ENCODE measurements at regions not wholly inside any gene's neighbourhood (a gene's known extent, or its start where the extent isn't known, plus 50 kb on each side); places are given as distances from the start of the nearest gene placed in this dataset.

GRCh38 chr14:104282332-104283196, 144.2 kb downstream of the KIF26A start:
- Histone ChIP-seq H3K9me3 (no peaks in the 10 kb centered on the region), H3K36me3 (no peaks in the 10 kb centered on the region), H3K27me3 (no peaks in the 10 kb centered on the region), H3K4me3 (no peak overlapping the region)
- DNase-seq, result no peak

GRCh38 chr14:104283197-104284106, 145.1 kb downstream of the KIF26A start:
- H3K27me3 ChIP-seq, result no peaks in the 10 kb centered on the region
- DNase-seq, result no peak
- no peak overlapping the region for H3K4me3 ChIP-seq
- H3K36me3 ChIP-seq, result no peaks in the 10 kb centered on the region
- H3K9me3 ChIP-seq, result no peaks in the 10 kb centered on the region

DNA sequence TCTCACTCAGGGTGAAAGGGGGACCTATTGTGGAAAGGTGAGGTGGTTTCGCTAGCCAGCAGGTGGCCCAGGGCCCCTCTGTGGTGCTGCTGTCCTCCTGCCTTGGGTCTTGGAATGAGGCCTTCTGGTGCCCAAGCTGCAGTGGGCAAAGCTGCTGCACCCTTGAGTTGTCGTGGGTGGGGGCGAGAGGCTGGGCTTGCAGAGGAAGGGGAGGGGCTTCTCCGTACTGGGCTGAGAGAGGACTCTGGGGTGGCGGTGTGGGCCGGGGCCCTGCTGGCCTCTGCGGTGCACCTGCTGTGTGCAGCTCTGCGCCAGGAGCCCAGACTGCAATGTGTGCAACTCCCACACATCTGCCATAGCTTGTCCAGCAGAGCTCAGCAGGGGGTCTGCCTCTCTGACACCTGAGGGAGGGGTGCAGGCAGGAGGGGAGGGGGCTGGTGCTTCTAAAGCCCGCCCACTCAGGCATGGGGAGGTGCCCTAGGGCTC, 145.8 kb downstream of the KIF26A start:
- no peak overlapping the region for H3K4me3 ChIP-seq
- no peak for DNase-seq
- H3K27me3 ChIP-seq, result no peaks in the 10 kb centered on the region
- H3K36me3 ChIP-seq, result no peaks in the 10 kb centered on the region
- no peaks in the 10 kb centered on the region for H3K9me3 ChIP-seq

DNA sequence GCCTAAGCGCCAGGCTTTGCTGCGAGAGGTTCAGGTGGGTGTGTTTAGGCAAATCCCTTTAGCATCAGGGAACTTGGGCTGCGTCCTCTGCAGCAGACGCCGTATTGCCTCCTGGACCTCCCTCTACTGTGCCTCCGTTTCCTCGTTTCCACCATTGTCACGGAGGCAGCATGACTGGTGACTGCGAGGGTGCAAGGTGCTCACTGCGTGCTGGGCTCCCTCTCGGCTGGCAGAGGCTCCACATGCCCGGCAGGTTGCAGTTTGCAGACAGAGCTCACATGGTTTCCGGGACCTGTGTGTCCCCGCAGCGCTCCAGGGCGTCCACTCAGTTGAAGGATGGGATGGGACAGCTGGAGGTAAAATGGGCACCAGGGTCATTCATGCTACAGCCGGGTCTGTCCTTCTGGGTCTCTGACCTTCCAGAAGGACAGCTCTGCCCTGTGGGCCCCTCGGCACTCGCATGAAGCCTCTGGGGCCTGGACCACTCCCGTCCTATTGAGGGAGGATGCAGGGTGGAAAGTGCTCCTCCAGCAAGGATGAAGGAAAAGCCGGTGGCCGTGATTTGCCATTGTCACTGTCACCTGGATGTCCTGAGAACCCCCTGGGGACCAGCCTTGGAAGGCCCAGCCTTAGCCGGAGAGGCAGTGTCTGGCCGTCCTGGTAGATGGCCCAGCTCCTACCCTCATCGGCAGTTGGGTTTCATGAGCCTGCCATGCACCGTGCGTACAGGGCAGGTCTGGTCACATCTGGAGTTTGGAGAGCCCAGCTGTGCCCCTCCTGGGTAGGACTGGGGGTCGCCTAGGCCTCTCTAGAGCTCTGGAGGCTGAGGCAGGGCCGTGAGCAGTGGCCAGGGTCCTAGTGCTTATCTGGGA, 146.5 kb downstream of the KIF26A start:
- no peak for DNase-seq
- Histone ChIP-seq H3K4me3 (no peak overlapping the region), H3K36me3 (no peaks in the 10 kb centered on the region), H3K9me3 (no peaks in the 10 kb centered on the region), H3K27me3 (no peaks in the 10 kb centered on the region)

DNA sequence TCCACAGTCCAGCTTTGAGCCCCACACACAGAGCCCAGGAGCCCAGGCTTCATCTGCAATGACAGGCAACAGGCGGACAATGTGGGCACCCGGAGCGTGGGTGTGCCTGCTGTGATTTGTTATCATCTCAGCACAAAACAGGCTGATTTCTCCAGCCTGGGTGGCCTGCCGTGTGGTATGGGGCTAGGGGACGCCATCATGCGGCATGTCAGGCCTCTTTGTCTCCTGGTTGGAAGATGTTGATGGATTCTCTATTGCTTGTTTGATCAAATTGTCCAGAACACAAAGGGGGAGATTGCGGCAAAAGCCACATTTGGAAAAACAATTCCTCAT, 147.1 kb downstream of the KIF26A start:
- H3K4me3 ChIP-seq, result no peak overlapping the region
- H3K27me3 ChIP-seq, result no peaks in the 10 kb centered on the region
- DNase-seq, result no peak
- H3K9me3 ChIP-seq, result no peaks in the 10 kb centered on the region
- no peaks in the 10 kb centered on the region for H3K36me3 ChIP-seq

GRCh38 chr14:104286086-104286485, 147.7 kb downstream of the KIF26A start:
- no peak for DNase-seq
- no peak overlapping the region for H3K4me3 ChIP-seq
- no peaks in the 10 kb centered on the region for H3K27me3 ChIP-seq
- H3K36me3 ChIP-seq, result no peaks in the 10 kb centered on the region
- no peaks in the 10 kb centered on the region for H3K9me3 ChIP-seq

- Histone ChIP-seq H3K36me3 (no peaks in the 10 kb centered on the region), H3K9me3 (no peaks in the 10 kb centered on the region), H3K4me3 (no peak overlapping the region), H3K27me3 (no peaks in the 10 kb centered on the region)
- DNase-seq, result no peak
Measured at GRCh38 chr14:104286496-104286895, 148.1 kb downstream of the KIF26A start.

DNA sequence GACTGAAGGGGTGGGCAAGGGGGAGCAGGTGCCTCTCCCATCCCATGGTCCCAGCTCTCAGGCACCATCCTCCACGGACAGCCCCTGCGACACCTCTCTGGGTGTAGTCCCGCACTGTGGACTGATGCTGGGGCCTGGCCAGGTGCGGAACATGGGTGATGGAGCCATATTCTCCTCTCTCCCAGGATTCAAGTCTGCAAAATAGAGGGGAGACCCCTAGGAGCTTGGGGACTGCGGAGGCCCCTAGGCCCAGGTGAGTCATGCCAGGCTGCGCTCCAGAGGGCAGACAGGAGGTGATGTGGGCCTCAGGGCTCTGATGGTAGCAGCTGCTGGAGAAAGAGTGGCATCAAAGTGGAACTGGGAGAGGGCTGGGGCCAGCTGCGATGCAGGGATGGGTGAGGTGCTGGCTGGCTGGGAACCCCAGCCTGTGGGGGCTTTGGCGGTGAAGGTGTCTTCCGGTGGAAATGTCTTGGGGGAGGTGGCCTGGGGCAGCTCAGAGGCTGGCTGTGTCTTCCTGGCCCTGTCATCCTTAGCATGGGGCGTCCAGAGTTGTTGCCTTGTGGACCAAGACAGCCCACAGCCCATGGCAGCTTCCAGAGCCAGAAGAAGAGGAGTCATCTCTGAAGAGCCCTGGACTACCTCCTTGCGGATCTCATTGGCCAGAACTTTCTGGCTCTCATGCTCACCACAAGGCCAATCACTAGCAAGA, 149.1 kb downstream of the KIF26A start:
- Histone ChIP-seq H3K36me3 (no peaks in the 10 kb centered on the region), H3K27me3 (no peaks in the 10 kb centered on the region), H3K4me3 (no peak overlapping the region), H3K9me3 (no peaks in the 10 kb centered on the region)
- DNase-seq, result no peak

- Histone ChIP-seq H3K4me3 (no peak overlapping the region), H3K36me3 (no peaks in the 10 kb centered on the region), H3K9me3 (no peaks in the 10 kb centered on the region), H3K27me3 (no peaks in the 10 kb centered on the region)
- DNase-seq, result no peak
Measured at GRCh38 chr14:104288272-104288671, 149.9 kb downstream of the KIF26A start.

- Histone ChIP-seq H3K36me3 (no peaks in the 10 kb centered on the region), H3K27me3 (no peaks in the 10 kb centered on the region), H3K4me3 (no peak overlapping the region), H3K9me3 (no peaks in the 10 kb centered on the region)
- DNase-seq, result no peak
Measured at GRCh38 chr14:104289507-104289906, 151.1 kb downstream of the KIF26A start.

DNA sequence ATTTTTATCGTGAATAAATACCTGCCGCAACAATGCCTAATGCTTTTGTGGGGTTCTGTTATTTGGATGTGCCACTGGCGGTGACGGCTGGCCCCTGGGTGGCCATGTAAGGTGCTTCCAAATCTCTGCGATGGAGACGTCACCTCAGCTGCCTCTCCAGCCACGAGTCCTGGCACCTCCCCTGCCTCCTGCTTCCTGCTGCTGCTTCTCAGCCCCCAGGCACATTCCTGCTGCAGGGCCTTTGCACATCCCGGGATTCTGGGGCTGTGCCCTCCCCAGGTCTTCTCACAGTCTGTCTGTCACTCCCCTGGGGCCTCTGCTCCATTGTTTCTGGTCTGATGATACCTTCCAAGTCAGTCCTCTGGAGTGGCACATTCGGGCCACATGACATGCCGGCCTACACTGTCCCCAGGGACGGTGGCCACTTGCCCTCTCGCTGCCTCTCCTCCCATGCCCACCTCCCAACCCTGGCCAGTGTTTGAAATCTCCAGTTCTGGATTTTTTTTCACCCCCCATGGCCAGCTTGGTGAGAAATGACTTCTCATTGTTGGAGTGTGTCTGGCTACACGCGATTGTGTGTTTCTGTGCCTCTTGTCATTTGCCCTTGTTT, 151.8 kb downstream of the KIF26A start:
- H3K27me3 ChIP-seq, result no peaks in the 10 kb centered on the region
- H3K4me3 ChIP-seq, result no peak overlapping the region
- H3K36me3 ChIP-seq, result no peaks in the 10 kb centered on the region
- DNase-seq, result no peak
- H3K9me3 ChIP-seq, result no peaks in the 10 kb centered on the region

- H3K4me3 ChIP-seq, result no peak overlapping the region
- H3K9me3 ChIP-seq, result no peaks in the 10 kb centered on the region
- H3K27me3 ChIP-seq, result no peaks in the 10 kb centered on the region
- H3K36me3 ChIP-seq, result no peaks in the 10 kb centered on the region
- no peak for DNase-seq
Measured at GRCh38 chr14:104290756-104291122, 152.4 kb downstream of the KIF26A start.

GRCh38 chr14:104291123-104292000, 153.0 kb downstream of the KIF26A start:
- Histone ChIP-seq H3K27me3 (no peaks in the 10 kb centered on the region), H3K4me3 (no peak overlapping the region), H3K9me3 (no peaks in the 10 kb centered on the region), H3K36me3 (no peaks in the 10 kb centered on the region)
- no peak for DNase-seq

DNA sequence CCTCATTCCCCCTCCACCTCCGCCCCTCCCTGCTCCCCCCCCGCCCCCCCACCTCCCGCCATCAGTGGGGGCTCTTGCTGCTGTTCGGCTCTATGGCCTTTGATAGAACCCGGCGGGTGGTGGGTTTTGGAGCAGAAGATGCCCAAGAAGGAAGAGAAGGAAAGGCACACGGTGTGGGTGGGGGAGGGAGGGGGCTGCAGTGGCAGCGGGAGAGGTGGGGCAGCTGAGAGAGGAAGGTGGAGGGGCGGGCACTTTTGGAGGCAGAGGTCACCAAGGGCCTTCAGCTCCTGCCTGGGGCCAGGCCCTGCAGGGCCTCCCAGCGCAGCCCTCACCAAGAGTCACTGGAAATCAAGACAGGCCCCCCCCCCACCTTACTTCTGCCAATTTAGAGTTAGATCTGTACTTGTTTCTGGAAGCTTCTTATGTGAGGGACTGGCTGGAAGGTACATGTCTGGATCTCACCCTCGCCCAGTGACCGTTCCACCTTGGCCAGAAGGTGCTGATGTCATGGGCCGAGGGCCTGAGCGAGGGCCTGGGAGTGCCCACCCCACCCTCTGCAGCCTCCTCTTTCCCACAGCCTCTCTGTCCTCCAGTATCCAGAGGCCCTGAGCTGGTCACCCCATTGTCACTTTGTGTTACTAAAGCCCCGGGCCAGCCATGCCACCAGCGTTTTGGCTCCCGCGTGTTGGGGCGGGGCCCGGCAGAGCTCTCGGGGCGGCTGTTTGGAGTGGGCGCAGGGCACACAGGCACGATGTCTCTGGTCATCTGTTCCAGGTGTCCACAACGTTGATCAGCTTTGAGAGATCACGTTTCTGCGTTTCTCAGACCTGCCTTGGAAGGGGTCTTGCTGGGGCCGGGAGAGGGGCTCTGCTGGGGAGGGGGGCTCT, 153.9 kb downstream of the KIF26A start:
- Histone ChIP-seq H3K36me3 (no peaks in the 10 kb centered on the region), H3K4me3 (no peak overlapping the region), H3K27me3 (no peaks in the 10 kb centered on the region), H3K9me3 (no peaks in the 10 kb centered on the region)
- no peak for DNase-seq
